Psoas muscle (tissue), 7 donors: ENCODE measurements at regions not wholly inside any gene's neighbourhood (a gene's known extent, or its start where the extent isn't known, plus 50 kb on each side); places are given as distances from the start of the nearest gene placed in this dataset.
"Not testable (repeated sequence)": the region's sequence is repeated elsewhere in the genome, so short reads cannot be mapped to it uniquely, and the experiment has no call there.

Source experiments
- ATAC-seq, 4 donors: fragments of 200-7000 bp; cut with Tn5 transposase; one replicate each; pipeline ENCODE4 v1.9.1; 2020; ENCODE audit warnings: moderate library complexity in 3 of 4, mild to moderate bottlenecking in 2 of 4
- DNase-seq, 2 donors: peaks; one replicate each; pipeline ENCODE4 v3.0.0-alpha.2; 2020
- H3K27ac ChIP-seq: fragments of 200-600 bp; one replicate; pipeline ENCODE4 v1.8.0; 2022
- H3K27me3 ChIP-seq, 3 donors: fragments of 200-600 bp in 1 of 3; one replicate each; pipeline versions ENCODE4 v1.6.1 to v1.8.0; 2013 to 2022; ENCODE audit warnings: low read length in 2 of 3, mild to moderate bottlenecking in 2 of 3, moderate library complexity in 1 of 3; ENCODE audit not compliant: insufficient read depth in 3 of 3
- H3K36me3 ChIP-seq, 2 donors: fragments of 200-600 bp in 1 of 2; one replicate each; pipeline versions ENCODE4 v1.6.1 to v1.8.0; 2013 to 2022; ENCODE audit warnings: low read depth in 1 of 2, mild to moderate bottlenecking in 1 of 2, moderate library complexity in 1 of 2; ENCODE audit not compliant: insufficient read depth in 1 of 2
- H3K4me1 ChIP-seq: fragments of 200-600 bp; one replicate; pipeline ENCODE4 v1.8.0; 2022
- H3K4me3 ChIP-seq: fragments of 200-600 bp; one replicate; pipeline ENCODE4 v1.8.0; 2022; ENCODE audit warnings: mild to moderate bottlenecking
- H3K9me3 ChIP-seq: fragments of 200-600 bp; one replicate; pipeline ENCODE4 v1.8.0; 2022
- WGBS, 3 donors: extraction: QIAGEN DNeasy Blood & Tissue Kit; methylation state at CpG; one replicate each; pipeline versions ENCODE4 v1.1.6 to v1.1.7; 2013; 5-methylcytosine and 5-hydroxymethylcytosine counted together
- intact Hi-C, 2 donors: fragments of 100-400 bp; cut with DNase I; formaldehyde crosslinking; loops; one replicate each; pipeline versions ENCODE4 v1.11.0 to v1.14.2; 2022
- TF ChIP-seq, protein P1 (sequence below): fragments of 200-600 bp; IDR thresholded peaks from one replicate; pipeline ENCODE4 v1.8.0; 2022; ENCODE audit warnings: antibody characterized with exemption
- donor health status: healthy with polysubstance abuse.
- donor health status: DM: no; HTN: no; CAD: no; lungs with moderate emphysema.
- donor health status: Bipolar disorder and iron deficiency.
- donor health status: healthy.
- donor health status: DM: yes; HTN: yes; CAD: no.
- donor health status: DM: no; HTN: no; CAD: no.
- donor health status: DM: yes; HTN: yes; CAD: no.

DNA sequence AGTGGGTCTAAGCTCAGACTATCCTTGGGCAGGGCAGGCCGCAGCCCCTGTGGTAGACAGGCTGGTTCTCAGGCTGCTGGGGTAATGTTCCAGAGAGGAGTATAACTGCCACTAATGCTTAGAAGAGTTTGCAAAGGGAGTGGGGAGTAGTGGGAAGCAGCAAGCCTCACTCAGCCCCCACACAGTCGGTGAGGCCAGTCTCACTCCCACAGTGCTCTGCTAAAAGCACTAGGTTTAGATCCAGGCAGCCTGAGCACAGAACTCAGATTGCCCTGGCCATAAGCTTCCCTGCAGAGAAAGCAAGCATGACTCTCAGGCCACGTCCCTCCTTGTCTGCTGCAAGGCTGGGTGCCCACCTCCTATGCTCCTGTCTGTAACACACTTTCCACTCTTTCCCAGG is 69.4 kb upstream of the HCN1 start:
- ATAC-seq, result no peak
- H3K9me3 ChIP-seq, result peaks cover 3% of the 10 kb centered on the region
- H3K27ac ChIP-seq, result no peak overlapping the region
- DNase-seq, result no peak
- TF ChIP-seq, protein P1, sequence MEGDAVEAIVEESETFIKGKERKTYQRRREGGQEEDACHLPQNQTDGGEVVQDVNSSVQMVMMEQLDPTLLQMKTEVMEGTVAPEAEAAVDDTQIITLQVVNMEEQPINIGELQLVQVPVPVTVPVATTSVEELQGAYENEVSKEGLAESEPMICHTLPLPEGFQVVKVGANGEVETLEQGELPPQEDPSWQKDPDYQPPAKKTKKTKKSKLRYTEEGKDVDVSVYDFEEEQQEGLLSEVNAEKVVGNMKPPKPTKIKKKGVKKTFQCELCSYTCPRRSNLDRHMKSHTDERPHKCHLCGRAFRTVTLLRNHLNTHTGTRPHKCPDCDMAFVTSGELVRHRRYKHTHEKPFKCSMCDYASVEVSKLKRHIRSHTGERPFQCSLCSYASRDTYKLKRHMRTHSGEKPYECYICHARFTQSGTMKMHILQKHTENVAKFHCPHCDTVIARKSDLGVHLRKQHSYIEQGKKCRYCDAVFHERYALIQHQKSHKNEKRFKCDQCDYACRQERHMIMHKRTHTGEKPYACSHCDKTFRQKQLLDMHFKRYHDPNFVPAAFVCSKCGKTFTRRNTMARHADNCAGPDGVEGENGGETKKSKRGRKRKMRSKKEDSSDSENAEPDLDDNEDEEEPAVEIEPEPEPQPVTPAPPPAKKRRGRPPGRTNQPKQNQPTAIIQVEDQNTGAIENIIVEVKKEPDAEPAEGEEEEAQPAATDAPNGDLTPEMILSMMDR, result no peak
- no peaks in the 10 kb centered on the region for H3K27me3 ChIP-seq
- H3K4me1 ChIP-seq, result no peaks in the 10 kb centered on the region
- H3K4me3 ChIP-seq, result no peak overlapping the region
- H3K36me3 ChIP-seq, result no peaks in the 10 kb centered on the region
- 58 to 64% (median 58%) methylated on average over 3 of the region's 3 CpGs for WGBS, 3 donors
- intact Hi-C loops, result no loop called here

DNA sequence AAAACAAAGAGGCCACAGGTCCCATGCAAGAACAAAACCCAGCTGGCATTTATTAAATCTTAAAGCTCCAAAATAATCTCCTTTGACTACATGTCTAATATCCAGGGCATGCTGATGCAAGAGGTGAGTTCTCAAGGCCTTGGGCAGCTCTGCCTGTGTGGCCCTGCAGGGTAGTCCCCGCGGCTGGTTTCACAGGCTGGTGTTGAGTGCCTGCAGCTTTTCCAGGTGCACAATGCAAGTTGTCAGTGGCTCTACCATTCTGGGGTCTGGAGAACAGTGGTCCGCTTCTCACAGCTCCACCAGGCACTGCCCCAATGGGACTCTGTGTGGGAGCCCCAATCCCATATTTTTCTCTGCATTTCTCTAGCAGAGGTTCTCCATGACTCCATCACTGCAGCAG is 54.4 kb upstream of the HCN1 start:
- Histone ChIP-seq H3K4me3 (no peak overlapping the region), H3K4me1 (no peaks in the 10 kb centered on the region), H3K27ac (no peak overlapping the region), H3K9me3 (no peaks in the 10 kb centered on the region), H3K36me3 (no peaks in the 10 kb centered on the region), H3K27me3 (no peaks in the 10 kb centered on the region)
- WGBS, 3 donors, result 92 to 97% (median 95%) methylated on average over 3 of the region's 3 CpGs
- intact Hi-C loops, result no loop called here
- no peak for ATAC-seq
- TF ChIP-seq, protein P1, result no peak
- DNase-seq, result no peak

DNA sequence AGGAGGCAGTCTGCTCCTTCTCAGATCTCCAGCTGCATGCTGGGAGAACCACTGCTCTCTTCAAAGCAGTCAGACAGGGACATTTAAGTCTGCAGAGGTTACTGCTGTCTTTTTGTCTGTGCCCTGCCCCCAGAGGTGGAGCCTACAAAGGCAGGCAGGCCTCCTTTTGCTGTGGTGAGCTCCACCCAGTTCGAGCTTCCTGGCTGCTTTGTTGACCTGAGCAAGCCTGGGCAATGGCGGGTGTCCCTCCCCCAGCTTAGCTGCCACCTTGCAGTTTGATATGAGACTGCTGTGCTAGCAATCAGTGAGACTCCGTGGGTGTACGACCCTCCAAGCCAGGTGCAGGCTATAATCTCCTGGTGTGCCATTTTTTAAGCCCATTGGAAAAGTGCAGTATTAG is 52.3 kb upstream of the HCN1 start:
- not testable (repeated sequence) for ATAC-seq

More for the DNA sequence above, 52.3 kb upstream of the HCN1 start:
- H3K36me3 ChIP-seq, H3K4me3 ChIP-seq, H3K27me3 ChIP-seq, H3K4me1 ChIP-seq, DNase-seq, intact Hi-C loops, H3K9me3 ChIP-seq, H3K27ac ChIP-seq: not testable (repeated sequence)
- 63 to 68% (median 65%) methylated on average over 4 of the region's 4 CpGs for WGBS, 3 donors
